ENCODE measurements at regions not wholly inside any gene's neighbourhood (a gene's known extent, or its start where the extent isn't known, plus 50 kb on each side); places are given as distances from the start of the nearest gene placed in this dataset.

- Histone ChIP-seq H3K4me1 (ENCODE audit: insufficient read depth, low read length) (no peaks in the 10 kb centered on the region), H3K27me3 (ENCODE audit: control insufficient read depth in 1 of 2, insufficient read depth in 2 of 2, low read length in 2 of 2) (no peaks in the 10 kb centered on the region), H3K9me3 (ENCODE audit: low read length) (no peaks in the 10 kb centered on the region), H3K4me3 (replicated peaks in 1 of 3; ENCODE audit: insufficient read depth in 1 of 3, low read depth in 2 of 3, low read length in 3 of 3) (no peak overlapping the region), H3K27ac (ENCODE audit: extremely low read length, insufficient read depth, low read length) (no peak overlapping the region), H3K9ac (ENCODE audit: insufficient read depth, low read depth, low read length) (no peak overlapping the region), H3K36me3 (replicated peaks in 1 of 2; ENCODE audit: control insufficient read depth in 1 of 2, insufficient read depth in 2 of 2, low read length in 2 of 2) (no peaks in the 10 kb centered on the region), H3K4me2 (ENCODE audit: low read depth, low read length) (no peak overlapping the region), H3K79me2 (ENCODE audit: insufficient read depth, low read length) (no peaks in the 10 kb centered on the region), H4K20me1 (ENCODE audit: insufficient read depth, low read length) (no peaks in the 10 kb centered on the region), H2AFZ (ENCODE audit: low read length) (no peak overlapping the region)
- FAIRE-seq: no peak
- no peak for TF ChIP-seq HOXA5 (CRISPR knock-in tag; IDR thresholded peaks at IDR 0.05)
- TF ChIP-seq TMF1 (CRISPR knock-in tag; IDR thresholded peaks at IDR 0.05; ENCODE audit: low read depth): no peak
- TF ChIP-seq BHLHE40 (IDR thresholded peaks at IDR 0.05; ENCODE audit: low read length): no peak
- TF ChIP-seq HOXA3 (CRISPR knock-in tag; IDR thresholded peaks at IDR 0.05): no peak
- TF ChIP-seq, protein P1, sequence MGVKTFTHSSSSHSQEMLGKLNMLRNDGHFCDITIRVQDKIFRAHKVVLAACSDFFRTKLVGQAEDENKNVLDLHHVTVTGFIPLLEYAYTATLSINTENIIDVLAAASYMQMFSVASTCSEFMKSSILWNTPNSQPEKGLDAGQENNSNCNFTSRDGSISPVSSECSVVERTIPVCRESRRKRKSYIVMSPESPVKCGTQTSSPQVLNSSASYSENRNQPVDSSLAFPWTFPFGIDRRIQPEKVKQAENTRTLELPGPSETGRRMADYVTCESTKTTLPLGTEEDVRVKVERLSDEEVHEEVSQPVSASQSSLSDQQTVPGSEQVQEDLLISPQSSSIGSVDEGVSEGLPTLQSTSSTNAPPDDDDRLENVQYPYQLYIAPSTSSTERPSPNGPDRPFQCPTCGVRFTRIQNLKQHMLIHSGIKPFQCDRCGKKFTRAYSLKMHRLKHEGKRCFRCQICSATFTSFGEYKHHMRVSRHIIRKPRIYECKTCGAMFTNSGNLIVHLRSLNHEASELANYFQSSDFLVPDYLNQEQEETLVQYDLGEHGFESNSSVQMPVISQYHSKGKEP (CRISPR knock-in tag; IDR thresholded peaks at IDR 0.05): no peak
- TF ChIP-seq, protein P2, sequence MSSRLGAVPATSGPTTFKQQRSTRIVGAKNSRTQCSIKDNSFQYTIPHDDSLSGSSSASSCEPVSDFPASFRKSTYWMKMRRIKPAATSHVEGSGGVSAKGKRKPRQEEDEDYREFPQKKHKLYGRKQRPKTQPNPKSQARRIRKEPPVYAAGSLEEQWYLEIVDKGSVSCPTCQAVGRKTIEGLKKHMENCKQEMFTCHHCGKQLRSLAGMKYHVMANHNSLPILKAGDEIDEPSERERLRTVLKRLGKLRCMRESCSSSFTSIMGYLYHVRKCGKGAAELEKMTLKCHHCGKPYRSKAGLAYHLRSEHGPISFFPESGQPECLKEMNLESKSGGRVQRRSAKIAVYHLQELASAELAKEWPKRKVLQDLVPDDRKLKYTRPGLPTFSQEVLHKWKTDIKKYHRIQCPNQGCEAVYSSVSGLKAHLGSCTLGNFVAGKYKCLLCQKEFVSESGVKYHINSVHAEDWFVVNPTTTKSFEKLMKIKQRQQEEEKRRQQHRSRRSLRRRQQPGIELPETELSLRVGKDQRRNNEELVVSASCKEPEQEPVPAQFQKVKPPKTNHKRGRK (CRISPR knock-in tag; IDR thresholded peaks at IDR 0.05): no peak
- TF ChIP-seq ZNF816 (CRISPR knock-in tag; IDR thresholded peaks at IDR 0.05; ENCODE audit: borderline replicate concordance): no peak
- no peak for TF ChIP-seq ZNF251 (CRISPR knock-in tag; IDR thresholded peaks at IDR 0.05)
- no peak for TF ChIP-seq MBD4 (IDR thresholded peaks at IDR 0.05; ENCODE audit: borderline replicate concordance, low read length)
- no peak for TF ChIP-seq TAF15 (IDR thresholded peaks at IDR 0.05; ENCODE audit: low read depth, low read length, poor library complexity, severe bottlenecking)
- no peak for TF ChIP-seq STAT5B (CRISPR knock-in tag; IDR thresholded peaks at IDR 0.05)
- no peak for TF ChIP-seq ZNF773 (CRISPR knock-in tag; IDR thresholded peaks at IDR 0.05; ENCODE audit: borderline replicate concordance)
- TF ChIP-seq ZNF333 (CRISPR knock-in tag; IDR thresholded peaks at IDR 0.05; ENCODE audit: borderline replicate concordance): no peak
- TF ChIP-seq, protein P3, sequence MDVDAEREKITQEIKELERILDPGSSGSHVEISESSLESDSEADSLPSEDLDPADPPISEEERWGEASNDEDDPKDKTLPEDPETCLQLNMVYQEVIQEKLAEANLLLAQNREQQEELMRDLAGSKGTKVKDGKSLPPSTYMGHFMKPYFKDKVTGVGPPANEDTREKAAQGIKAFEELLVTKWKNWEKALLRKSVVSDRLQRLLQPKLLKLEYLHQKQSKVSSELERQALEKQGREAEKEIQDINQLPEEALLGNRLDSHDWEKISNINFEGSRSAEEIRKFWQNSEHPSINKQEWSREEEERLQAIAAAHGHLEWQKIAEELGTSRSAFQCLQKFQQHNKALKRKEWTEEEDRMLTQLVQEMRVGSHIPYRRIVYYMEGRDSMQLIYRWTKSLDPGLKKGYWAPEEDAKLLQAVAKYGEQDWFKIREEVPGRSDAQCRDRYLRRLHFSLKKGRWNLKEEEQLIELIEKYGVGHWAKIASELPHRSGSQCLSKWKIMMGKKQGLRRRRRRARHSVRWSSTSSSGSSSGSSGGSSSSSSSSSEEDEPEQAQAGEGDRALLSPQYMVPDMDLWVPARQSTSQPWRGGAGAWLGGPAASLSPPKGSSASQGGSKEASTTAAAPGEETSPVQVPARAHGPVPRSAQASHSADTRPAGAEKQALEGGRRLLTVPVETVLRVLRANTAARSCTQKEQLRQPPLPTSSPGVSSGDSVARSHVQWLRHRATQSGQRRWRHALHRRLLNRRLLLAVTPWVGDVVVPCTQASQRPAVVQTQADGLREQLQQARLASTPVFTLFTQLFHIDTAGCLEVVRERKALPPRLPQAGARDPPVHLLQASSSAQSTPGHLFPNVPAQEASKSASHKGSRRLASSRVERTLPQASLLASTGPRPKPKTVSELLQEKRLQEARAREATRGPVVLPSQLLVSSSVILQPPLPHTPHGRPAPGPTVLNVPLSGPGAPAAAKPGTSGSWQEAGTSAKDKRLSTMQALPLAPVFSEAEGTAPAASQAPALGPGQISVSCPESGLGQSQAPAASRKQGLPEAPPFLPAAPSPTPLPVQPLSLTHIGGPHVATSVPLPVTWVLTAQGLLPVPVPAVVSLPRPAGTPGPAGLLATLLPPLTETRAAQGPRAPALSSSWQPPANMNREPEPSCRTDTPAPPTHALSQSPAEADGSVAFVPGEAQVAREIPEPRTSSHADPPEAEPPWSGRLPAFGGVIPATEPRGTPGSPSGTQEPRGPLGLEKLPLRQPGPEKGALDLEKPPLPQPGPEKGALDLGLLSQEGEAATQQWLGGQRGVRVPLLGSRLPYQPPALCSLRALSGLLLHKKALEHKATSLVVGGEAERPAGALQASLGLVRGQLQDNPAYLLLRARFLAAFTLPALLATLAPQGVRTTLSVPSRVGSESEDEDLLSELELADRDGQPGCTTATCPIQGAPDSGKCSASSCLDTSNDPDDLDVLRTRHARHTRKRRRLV (CRISPR knock-in tag; IDR thresholded peaks at IDR 0.05): no peak
- TF ChIP-seq CBX5 (CRISPR knock-in tag; IDR thresholded peaks at IDR 0.05; ENCODE audit: borderline replicate concordance): no peak
- in situ Hi-C loops (cut with HindIII; ENCODE audit: extremely low pct_ligation_motif_present, low pct_unique_long_range_greater_than_20kb) (no loop called here), intact Hi-C loops (cut with micrococcal nuclease; ENCODE audit: unreplicated experiment) (no loop called here)
- ATAC-seq: no peak
- no peak for DNase-seq (ENCODE audit: low spot score)
- ChIA-PET CTCF (ENCODE audit: low intra/inter-chr PET ratio, low total read pairs) (no interaction called here), POLR2A (no interaction called here)
- WGBS (ENCODE audit: low lambda C conversion rate): 45% methylated on average over 4 of the region's 4 CpGs
- no TSS peak for BruUV-seq (replicated peaks)
These were observed 197.7 kb upstream of the PRICKLE2 start for GRCh38 chr3:64422932-64423331.

Measured in HepG2 (cell line).